ENCODE measurements at regions not wholly inside any gene's neighbourhood (a gene's known extent, or its start where the extent isn't known, plus 50 kb on each side); places are given as distances from the start of the nearest gene placed in this dataset.

- no peak for DNase-seq (ENCODE audit: extremely low read depth, low read depth)
- no peak for TF ChIP-seq CTCF (IDR thresholded peaks at IDR 0.05; ENCODE audit: low read depth, low read length)
Measured at GRCh38 chr5:144876990-144877389, 706.3 kb downstream of the KCTD16 start.

- DNase-seq (ENCODE audit: extremely low read depth, low read depth) = no peak
- no peak for TF ChIP-seq CTCF (IDR thresholded peaks at IDR 0.05; ENCODE audit: low read depth, low read length)
Measured at GRCh38 chr5:144873076-144873475, 702.4 kb downstream of the KCTD16 start.

- DNase-seq (ENCODE audit: extremely low read depth, low read depth) = no peak
- TF ChIP-seq CTCF (IDR thresholded peaks at IDR 0.05; ENCODE audit: low read depth, low read length) = no peak
Measured at GRCh38 chr5:144864118-144864517, 693.4 kb downstream of the KCTD16 start.

- TF ChIP-seq CTCF (IDR thresholded peaks at IDR 0.05; ENCODE audit: low read depth, low read length) = no peak
- no peak for DNase-seq (ENCODE audit: extremely low read depth, low read depth)
Measured at GRCh38 chr5:144857454-144857853, 686.8 kb downstream of the KCTD16 start.

- DNase-seq (ENCODE audit: extremely low read depth, low read depth) = no peak
- TF ChIP-seq CTCF (IDR thresholded peaks at IDR 0.05; ENCODE audit: low read depth, low read length) = no peak
Measured at GRCh38 chr5:144844086-144844485, 673.4 kb downstream of the KCTD16 start.

GRCh38 chr5:144832416-144832815, 661.7 kb downstream of the KCTD16 start:
- DNase-seq (ENCODE audit: extremely low read depth, low read depth) = no peak
- TF ChIP-seq CTCF (IDR thresholded peaks at IDR 0.05; ENCODE audit: low read depth, low read length) = no peak

- no peak for DNase-seq (ENCODE audit: extremely low read depth, low read depth)
- TF ChIP-seq CTCF (IDR thresholded peaks at IDR 0.05; ENCODE audit: low read depth, low read length) = no peak
Measured at GRCh38 chr5:144831650-144832049, 661.0 kb downstream of the KCTD16 start.

Data from AG09319 (cell line).